OCI-LY1 (cell line): ENCODE measurements at regions not wholly inside any gene's neighbourhood (a gene's known extent, or its start where the extent isn't known, plus 50 kb on each side); places are given as distances from the start of the nearest gene placed in this dataset.

ENCODE experiments used
- CTCF ChIP-seq: fragments of 200-600 bp; sonication (generic), shearing (Covaris generic); IDR thresholded peaks from 2 replicates; pipeline ENCODE4 v1.5.1; 2017; ENCODE audit warnings: mild to moderate bottlenecking, antibody characterized with exemption, low read length, moderate library complexity, mixed read lengths
- EZH2 ChIP-seq: fragments of 200-600 bp; sonication (generic), shearing (Covaris generic); IDR thresholded peaks from 2 replicates; pipeline ENCODE4 v1.8.0; 2017; ENCODE audit warnings: borderline replicate concordance, mixed run types, mild to moderate bottlenecking, antibody characterized with exemption, low read length, moderate library complexity, mixed read lengths

- no peak for TF ChIP-seq CTCF
- TF ChIP-seq EZH2, result no peak
These were observed 381.8 kb downstream of the CPS1 start for GRCh38 chr2:210938228-210938627.
